ENCODE measurements at regions not wholly inside any gene's neighbourhood (a gene's known extent, or its start where the extent isn't known, plus 50 kb on each side); places are given as distances from the start of the nearest gene placed in this dataset.

DNA sequence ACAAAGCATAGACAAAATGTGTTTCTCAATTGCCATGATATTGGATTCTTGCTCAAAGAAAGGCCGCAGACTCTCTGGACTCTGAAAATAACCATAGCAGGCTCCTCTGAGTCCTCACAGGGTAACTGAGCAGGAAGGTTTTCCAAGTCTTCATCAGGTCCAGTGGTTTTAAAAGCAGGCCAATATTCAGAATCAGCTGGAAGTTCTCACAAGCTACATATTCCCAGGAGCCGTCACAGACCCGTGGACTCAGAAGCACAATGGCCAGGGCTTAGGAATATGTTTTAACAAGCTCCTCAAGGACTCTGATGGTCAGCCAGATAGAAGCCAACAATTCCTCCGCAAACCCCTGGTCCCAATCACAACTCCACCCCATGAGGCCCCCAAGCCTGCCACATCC is 256.1 kb upstream of the ADAMTS9 start:
- Histone ChIP-seq H3K9ac (ENCODE audit: low read length) (no peak overlapping the region), H4K20me1 (ENCODE audit: insufficient read depth, low read length) (no peaks in the 10 kb centered on the region), H3K79me2 (ENCODE audit: insufficient read depth, low read length) (no peaks in the 10 kb centered on the region), H3K9me3 (ENCODE audit: insufficient read depth, low read depth, low read length) (no peaks in the 10 kb centered on the region), H2AFZ (ENCODE audit: low read depth, low read length) (no peak overlapping the region), H3K27ac (ENCODE audit: low read depth, low read length) (no peak overlapping the region), H3K4me2 (ENCODE audit: low read length) (no peak overlapping the region), H3K27me3 (ENCODE audit: insufficient read depth, low read length) (no peaks in the 10 kb centered on the region), H3K36me3 (ENCODE audit: insufficient read depth, low read length) (no peaks in the 10 kb centered on the region), H3K4me3 (ENCODE audit: insufficient read depth, low read depth, low read length) (no peak overlapping the region), H3K4me1 (ENCODE audit: insufficient read depth, low read length) (no peaks in the 10 kb centered on the region)
- Mint-ChIP-seq H3K27me3 (ENCODE audit: low read depth, unreplicated experiment) (peaks cover 10% of the 10 kb centered on the region), H3K9me3 (ENCODE audit: unreplicated experiment) (no peaks in the 10 kb centered on the region), H3K4me1 (ENCODE audit: low read depth, unreplicated experiment) (peaks cover 6% of the 10 kb centered on the region), H3K4me3 (ENCODE audit: unreplicated experiment) (no peak overlapping the region), H3K27ac (ENCODE audit: unreplicated experiment) (no peak overlapping the region), H3K36me3 (ENCODE audit: low read depth, unreplicated experiment) (no peaks in the 10 kb centered on the region)
- no peak for FAIRE-seq
- TF ChIP-seq EZH2 (IDR thresholded peaks at IDR 0.05; ENCODE audit: insufficient read depth, low read length) = no peak
- TF ChIP-seq, protein P1, sequence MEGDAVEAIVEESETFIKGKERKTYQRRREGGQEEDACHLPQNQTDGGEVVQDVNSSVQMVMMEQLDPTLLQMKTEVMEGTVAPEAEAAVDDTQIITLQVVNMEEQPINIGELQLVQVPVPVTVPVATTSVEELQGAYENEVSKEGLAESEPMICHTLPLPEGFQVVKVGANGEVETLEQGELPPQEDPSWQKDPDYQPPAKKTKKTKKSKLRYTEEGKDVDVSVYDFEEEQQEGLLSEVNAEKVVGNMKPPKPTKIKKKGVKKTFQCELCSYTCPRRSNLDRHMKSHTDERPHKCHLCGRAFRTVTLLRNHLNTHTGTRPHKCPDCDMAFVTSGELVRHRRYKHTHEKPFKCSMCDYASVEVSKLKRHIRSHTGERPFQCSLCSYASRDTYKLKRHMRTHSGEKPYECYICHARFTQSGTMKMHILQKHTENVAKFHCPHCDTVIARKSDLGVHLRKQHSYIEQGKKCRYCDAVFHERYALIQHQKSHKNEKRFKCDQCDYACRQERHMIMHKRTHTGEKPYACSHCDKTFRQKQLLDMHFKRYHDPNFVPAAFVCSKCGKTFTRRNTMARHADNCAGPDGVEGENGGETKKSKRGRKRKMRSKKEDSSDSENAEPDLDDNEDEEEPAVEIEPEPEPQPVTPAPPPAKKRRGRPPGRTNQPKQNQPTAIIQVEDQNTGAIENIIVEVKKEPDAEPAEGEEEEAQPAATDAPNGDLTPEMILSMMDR (IDR thresholded peaks at IDR 0.05; ENCODE audit: insufficient read depth, low read depth, low read length) = no peak
- DNase-seq (ENCODE audit: low read depth) = no peak

DNA sequence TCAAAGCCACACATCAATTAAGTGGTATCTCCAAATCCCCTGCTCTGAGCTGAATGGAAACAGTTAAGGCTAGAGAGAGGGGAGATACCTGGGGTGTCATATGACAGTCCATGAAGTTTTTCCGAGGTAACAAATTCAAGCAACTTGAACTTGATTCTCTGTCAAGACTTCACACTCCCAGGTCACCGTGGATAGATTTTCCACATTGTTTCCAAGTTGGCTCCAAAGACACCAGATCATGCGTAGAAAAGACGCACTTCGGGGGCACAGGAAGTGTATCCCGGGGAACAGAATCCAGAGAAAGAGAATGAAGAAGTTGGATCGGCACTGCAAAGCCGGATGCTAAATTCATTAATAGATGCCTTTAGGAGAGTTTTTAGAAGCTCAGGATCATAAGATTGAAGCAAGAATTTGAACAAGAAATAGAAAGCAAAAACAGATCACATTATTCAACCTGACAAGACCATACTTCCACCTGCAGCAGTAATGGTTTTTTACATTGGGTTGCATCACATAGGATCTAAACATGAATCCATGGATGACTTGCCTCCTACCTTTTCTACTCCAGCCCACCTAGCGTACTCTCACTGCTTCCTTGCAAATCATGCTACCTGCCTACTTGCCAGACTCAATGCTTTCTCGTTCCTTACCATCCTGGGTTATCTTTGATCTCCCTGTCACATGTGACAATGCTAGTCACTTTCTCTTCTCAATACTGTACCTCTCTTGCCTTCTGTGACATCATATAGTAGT is 253.0 kb upstream of the ADAMTS9 start:
- Histone ChIP-seq H2AFZ (ENCODE audit: low read depth, low read length) (no peak overlapping the region), H3K27me3 (ENCODE audit: insufficient read depth, low read length) (no peaks in the 10 kb centered on the region), H3K36me3 (ENCODE audit: insufficient read depth, low read length) (no peaks in the 10 kb centered on the region), H3K27ac (ENCODE audit: low read depth, low read length) (no peak overlapping the region), H3K9me3 (ENCODE audit: insufficient read depth, low read depth, low read length) (no peaks in the 10 kb centered on the region), H3K4me2 (ENCODE audit: low read length) (no peak overlapping the region), H4K20me1 (ENCODE audit: insufficient read depth, low read length) (no peaks in the 10 kb centered on the region), H3K4me3 (ENCODE audit: insufficient read depth, low read depth, low read length) (no peak overlapping the region), H3K79me2 (ENCODE audit: insufficient read depth, low read length) (no peaks in the 10 kb centered on the region), H3K4me1 (ENCODE audit: insufficient read depth, low read length) (no peaks in the 10 kb centered on the region), H3K9ac (ENCODE audit: low read length) (no peak overlapping the region)
- Mint-ChIP-seq H3K27me3 (ENCODE audit: low read depth, unreplicated experiment) (peaks cover 10% of the 10 kb centered on the region), H3K9me3 (ENCODE audit: unreplicated experiment) (peaks cover 5% of the 10 kb centered on the region), H3K4me1 (ENCODE audit: low read depth, unreplicated experiment) (peaks cover 6% of the 10 kb centered on the region), H3K4me3 (ENCODE audit: unreplicated experiment) (no peak overlapping the region), H3K36me3 (ENCODE audit: low read depth, unreplicated experiment) (no peaks in the 10 kb centered on the region), H3K27ac (ENCODE audit: unreplicated experiment) (no peak overlapping the region)
- no peak for FAIRE-seq
- TF ChIP-seq, protein P1 (IDR thresholded peaks at IDR 0.05; ENCODE audit: insufficient read depth, low read depth, low read length) = no peak
- no peak for TF ChIP-seq EZH2 (IDR thresholded peaks at IDR 0.05; ENCODE audit: insufficient read depth, low read length)
- DNase-seq (ENCODE audit: low read depth) = no peak

DNA sequence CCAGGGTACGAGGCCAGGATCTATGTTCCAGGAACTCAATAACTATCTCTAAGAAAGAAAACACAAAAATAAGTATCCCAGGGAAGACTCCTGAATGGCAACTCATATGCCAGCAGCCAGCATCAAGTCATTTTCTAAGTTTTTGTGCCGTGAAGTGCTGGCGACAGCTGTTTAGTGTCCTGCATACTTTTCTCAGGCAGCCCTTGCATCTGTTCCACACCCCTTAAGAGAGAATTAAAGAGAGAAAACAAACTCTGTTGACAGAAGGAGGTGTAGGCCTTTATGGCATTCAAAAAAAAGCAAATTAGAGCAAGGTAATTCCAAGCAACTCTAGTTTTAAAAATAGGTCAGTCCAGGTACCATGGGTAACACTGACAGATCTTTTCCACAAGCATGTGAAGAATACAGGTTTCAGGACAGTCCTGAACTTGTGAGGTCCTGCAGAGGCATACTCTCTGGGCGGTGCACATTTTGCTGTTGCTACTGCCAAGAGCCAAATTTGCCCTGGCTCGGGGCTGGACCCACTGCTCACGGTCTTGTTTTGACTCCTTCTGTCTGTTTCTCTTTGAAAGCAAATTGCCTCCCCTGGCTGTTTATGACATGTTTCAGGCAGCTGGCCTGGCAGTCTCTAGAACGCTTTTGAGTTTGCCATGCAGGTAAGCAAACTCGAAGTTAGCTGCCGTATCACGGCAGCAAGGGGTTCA is 252.1 kb upstream of the ADAMTS9 start:
- Histone ChIP-seq H3K4me3 (ENCODE audit: insufficient read depth, low read depth, low read length) (no peak overlapping the region), H3K79me2 (ENCODE audit: insufficient read depth, low read length) (no peaks in the 10 kb centered on the region), H3K4me2 (ENCODE audit: low read length) (no peak overlapping the region), H4K20me1 (ENCODE audit: insufficient read depth, low read length) (no peaks in the 10 kb centered on the region), H3K9me3 (ENCODE audit: insufficient read depth, low read depth, low read length) (no peaks in the 10 kb centered on the region), H3K27ac (ENCODE audit: low read depth, low read length) (no peak overlapping the region), H3K9ac (ENCODE audit: low read length) (no peak overlapping the region), H2AFZ (ENCODE audit: low read depth, low read length) (no peak overlapping the region), H3K27me3 (ENCODE audit: insufficient read depth, low read length) (no peaks in the 10 kb centered on the region), H3K4me1 (ENCODE audit: insufficient read depth, low read length) (no peaks in the 10 kb centered on the region), H3K36me3 (ENCODE audit: insufficient read depth, low read length) (no peaks in the 10 kb centered on the region)
- DNase-seq (ENCODE audit: low read depth) = no peak
- H3K36me3 Mint-ChIP-seq (ENCODE audit: low read depth, unreplicated experiment) = no peaks in the 10 kb centered on the region
- H3K9me3 Mint-ChIP-seq (ENCODE audit: unreplicated experiment) = peaks cover 5% of the 10 kb centered on the region
- FAIRE-seq = no peak
- TF ChIP-seq, protein P1 (IDR thresholded peaks at IDR 0.05; ENCODE audit: insufficient read depth, low read depth, low read length) = no peak
- TF ChIP-seq EZH2 (IDR thresholded peaks at IDR 0.05; ENCODE audit: insufficient read depth, low read length) = no peak
- no peak overlapping the region for H3K4me3 Mint-ChIP-seq (ENCODE audit: unreplicated experiment)
- peaks cover 10% of the 10 kb centered on the region for H3K27me3 Mint-ChIP-seq (ENCODE audit: low read depth, unreplicated experiment)
- H3K27ac Mint-ChIP-seq (ENCODE audit: unreplicated experiment) = no peak overlapping the region
- no peaks in the 10 kb centered on the region for H3K4me1 Mint-ChIP-seq (ENCODE audit: low read depth, unreplicated experiment)
